Fibroblast of skin of right quadriceps (primary cell): ENCODE measurements at regions not wholly inside any gene's neighbourhood (a gene's known extent, or its start where the extent isn't known, plus 50 kb on each side); places are given as distances from the start of the nearest gene placed in this dataset.

Experiments used
- DNase-seq: peaks from one replicate; pipeline ENCODE4 v3.0.0-alpha.2; 2013

DNA sequence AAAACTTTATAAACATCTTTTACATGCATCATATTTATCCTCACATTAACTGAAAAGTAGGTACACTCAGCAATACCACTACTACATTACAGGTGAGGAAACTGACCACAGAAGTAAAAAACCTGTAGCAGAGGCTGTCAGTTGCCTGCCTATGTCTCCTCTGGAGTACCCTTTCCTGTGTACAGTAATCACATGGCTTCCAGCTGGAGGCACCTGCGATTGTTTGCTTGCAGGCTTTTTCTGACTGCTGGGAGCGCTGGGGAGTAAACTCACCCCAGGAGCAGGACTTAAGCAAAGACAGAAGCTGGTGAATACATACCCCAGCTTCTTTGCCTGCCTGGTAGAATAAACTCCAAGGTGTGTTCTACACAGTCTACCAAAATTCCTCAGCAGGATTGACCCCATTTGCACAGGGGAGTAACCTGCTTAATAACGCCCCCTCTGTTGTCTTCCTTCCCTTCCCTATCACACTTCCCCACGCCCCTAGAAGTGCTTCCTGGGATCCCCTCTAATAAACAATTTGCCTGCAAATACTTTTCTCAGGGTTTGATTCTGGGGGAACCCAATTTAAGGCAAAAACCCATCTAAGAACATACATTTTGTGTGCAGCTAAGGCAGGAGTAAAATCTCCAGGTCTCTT lies 138.9 kb downstream of the PTH2R start:
- DNase-seq: no peak

DNA sequence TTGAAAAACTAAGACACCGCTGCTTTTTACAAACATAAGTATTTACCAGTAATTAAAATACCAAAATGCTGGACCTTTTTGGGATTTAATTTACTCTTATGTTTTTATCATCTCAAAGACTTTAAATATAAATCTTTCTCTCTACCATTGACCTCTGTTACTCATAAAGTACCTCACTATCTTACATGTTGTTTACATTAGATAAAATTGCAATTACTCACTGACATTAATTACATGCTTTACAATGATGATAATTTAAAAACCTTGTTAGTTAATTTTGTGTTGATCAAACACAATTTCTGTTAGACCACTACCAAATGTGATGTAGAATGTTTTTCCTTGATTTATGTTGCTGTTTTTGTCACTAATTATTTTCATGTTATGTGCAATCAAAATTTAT lies 139.5 kb downstream of the PTH2R start:
- DNase-seq: no peak

DNA sequence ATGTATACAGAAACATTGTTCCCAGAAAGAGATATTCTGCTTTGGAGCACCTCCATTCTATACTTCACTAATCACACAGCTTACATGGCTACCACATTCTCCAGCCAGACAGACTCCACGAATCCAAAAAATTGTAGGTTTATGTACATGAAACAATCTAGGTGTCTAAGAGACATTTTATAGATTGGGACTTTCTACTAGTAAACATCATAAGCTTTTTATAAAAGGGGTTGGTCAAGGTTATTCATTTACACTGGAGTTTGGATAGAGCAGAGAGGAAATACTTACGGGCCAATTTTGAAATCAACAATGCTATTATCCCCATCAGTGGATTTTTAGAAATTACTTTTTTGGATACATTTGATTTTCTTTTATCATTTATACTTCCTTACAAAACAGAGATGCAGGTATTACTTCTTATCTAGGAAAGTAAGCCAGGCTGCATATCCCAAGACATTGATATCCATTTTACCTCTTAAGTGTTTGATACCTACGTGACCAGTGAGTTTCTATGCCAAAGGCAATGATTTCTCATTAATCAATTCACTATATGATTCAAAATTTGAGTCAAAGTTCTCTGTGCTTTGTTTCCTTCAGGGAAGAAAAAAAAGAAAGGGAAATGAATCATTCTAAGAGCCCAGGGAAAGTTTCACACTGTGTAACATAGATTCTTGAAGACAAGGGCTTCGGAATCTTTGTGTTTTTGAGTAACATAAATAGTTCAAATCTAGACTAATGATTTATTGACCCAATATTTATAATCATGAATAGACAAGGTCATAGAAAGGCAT lies 140.5 kb downstream of the PTH2R start:
- DNase-seq: no peak

GRCh38 chr2:208548700-208549099 lies 142.1 kb downstream of the PTH2R start:
- no peak for DNase-seq

- DNase-seq: no peak
Measured at GRCh38 chr2:208549546-208550158, 143.1 kb downstream of the PTH2R start.

- DNase-seq: no peak
Measured at GRCh38 chr2:208552943-208553342, 146.4 kb downstream of the PTH2R start.

DNA sequence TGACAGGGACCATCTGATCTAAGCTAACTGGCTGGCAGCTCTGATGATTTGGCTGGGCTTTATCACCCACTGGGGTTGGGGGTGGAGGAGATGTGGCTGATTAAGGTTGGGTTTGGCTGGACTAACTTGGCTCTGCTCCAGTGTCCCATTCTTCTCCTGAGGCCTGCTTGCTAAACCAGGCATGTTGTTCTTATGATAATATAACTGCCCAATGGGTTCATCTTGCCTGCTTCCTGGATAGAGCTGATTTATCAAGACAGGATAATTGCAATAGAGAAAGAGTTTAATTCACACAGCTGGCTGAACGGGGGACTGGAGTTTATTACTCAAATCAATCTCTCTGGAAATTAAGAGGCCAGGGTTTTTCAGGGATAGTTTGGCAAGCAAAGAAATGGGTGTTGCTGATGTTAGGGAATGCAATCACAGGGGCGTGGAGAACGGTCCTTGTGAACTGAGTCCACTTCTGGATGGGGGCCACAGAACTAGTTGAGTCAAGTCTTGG lies 150.4 kb downstream of the PTH2R start:
- no peak for DNase-seq

DNA sequence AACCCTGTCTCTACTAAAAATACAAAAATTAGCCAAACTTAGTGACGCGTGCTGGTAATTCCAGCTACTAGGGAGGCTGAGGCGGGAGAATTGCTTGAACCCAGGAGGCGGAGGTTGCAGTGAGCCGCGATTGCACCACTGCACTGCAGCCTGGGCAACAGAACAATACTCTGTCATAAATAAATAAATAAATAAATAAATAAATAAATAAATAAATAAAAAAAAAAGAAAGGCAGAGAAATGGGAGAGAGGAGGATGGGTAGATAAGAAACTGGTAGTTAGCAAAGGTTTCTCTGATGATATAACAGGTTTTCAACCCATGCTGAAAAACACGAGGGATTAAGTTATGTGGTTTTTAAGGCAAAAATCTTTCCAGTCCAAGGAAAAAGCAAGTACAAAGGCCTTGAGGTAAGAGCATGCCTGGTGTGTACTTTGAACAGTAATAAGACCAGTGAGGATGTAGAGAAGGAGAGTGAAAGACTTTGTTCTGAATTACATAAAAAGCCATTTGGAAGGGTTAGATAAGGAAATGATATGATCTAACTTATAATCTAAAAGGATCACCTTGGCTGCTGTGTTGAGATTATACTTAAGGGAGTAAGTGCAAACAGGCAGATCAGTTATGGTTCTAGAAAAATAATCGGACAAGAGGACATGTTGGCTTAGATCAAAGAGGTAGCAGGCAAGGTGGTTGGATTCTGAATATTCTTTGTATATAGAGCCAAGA lies 159.3 kb downstream of the PTH2R start:
- DNase-seq: no peak

GRCh38 chr2:208568203-208568602 lies 161.6 kb downstream of the PTH2R start:
- no peak for DNase-seq

GRCh38 chr2:208570066-208570465 lies 163.5 kb downstream of the PTH2R start:
- no peak for DNase-seq

GRCh38 chr2:208570851-208571763 lies 164.5 kb downstream of the PTH2R start:
- DNase-seq: no peak

GRCh38 chr2:208571764-208572131 lies 165.2 kb downstream of the PTH2R start:
- DNase-seq: no peak

- no peak for DNase-seq
Measured at GRCh38 chr2:208573569-208573968, 167.0 kb downstream of the PTH2R start.

- no peak for DNase-seq
Measured at GRCh38 chr2:208579678-208580077, 173.1 kb downstream of the PTH2R start.

DNA sequence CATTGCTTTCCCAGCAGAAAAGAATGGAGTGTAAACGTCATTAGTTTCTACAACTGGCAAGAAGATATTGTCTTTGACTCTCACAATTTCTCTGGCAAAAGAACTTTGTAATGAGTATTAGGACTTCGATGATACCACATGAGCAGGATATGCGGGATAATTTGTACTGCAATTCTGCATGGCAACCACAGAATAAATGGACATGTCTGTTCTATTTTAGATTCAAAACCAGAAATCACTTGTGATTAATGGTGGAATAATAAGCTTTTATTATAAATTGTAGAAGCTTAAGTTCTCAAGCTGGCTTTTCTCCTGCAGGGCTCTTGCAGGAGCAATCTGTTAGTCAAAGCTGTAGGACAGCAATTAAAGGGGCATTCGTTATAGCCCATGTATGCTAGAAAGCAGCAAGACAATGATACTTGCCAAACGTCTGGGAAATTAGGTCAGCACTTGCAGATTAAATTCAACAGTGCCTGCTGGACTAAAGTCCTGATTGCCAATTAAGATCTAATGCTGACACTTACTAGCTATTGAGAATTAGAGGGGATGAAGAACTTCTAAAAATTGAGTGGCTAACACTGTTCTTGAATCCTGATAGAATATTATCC lies 177.9 kb downstream of the PTH2R start:
- DNase-seq: no peak

- no peak for DNase-seq
Measured at GRCh38 chr2:208586516-208586915, 179.9 kb downstream of the PTH2R start.

- DNase-seq: no peak
Measured at GRCh38 chr2:208594642-208595385, 188.2 kb downstream of the PTH2R start.

DNA sequence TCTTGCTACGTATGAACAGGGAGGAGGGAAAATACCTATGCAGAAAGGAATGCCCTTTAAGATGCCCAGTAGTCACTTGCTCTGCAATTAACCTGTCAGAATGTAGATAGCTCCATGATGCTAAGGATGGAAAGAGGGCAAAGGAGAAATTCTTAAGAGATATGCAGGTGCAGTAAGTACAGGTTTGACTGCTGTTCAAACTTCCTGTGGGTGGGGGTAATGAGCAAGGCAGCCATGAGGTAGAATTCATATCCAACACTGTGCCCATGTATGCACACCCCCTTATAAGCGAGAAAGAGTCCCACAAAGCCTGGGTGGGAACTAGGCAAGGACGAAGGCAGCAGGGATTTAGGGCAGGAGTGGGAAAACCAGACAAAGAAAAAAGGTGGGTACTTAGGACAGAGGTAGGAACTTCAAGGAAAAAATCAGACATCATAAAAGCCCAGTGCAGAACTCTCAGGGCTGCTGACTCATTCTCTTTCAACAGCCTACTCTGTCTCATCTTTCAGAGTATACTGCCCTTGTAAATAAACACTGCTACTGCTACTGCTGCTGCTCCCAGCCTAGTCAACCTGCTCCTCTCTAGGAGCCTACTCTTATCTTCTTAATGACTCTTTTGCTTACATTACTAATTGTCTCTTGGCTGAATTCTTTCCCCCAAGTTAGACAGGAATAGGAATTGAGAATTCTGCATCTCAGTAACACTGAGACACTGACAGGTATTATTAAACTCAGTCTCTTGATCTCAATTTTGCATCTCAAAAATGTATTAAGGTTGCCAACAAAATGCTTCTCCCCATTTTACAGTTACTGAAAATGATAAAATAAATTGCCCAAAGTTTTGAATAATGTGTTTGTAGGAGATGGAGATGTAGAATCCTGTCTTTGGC lies 189.0 kb downstream of the PTH2R start:
- no peak for DNase-seq

GRCh38 chr2:208607694-208608093 lies 201.1 kb downstream of the PTH2R start:
- DNase-seq: no peak
